GM12872 (cell line): ENCODE measurements at regions not wholly inside any gene's neighbourhood (a gene's known extent, or its start where the extent isn't known, plus 50 kb on each side); places are given as distances from the start of the nearest gene placed in this dataset.

Experiments
- CTCF ChIP-seq: IDR thresholded peaks from 3 replicates; pipeline ENCODE4 v1.5.1; 2011; ENCODE audit warnings: low read depth, mild to moderate bottlenecking, low read length, moderate library complexity; ENCODE audit not compliant: insufficient read depth

GRCh38 chr11:23404225-23405160 is 544.2 kb upstream of the CCDC179 start:
- no peak for TF ChIP-seq CTCF

GRCh38 chr11:23405350-23405937 is 545.2 kb upstream of the CCDC179 start:
- TF ChIP-seq CTCF, result no peak

- no peak for TF ChIP-seq CTCF
Measured at GRCh38 chr11:23406131-23406819, 546.0 kb upstream of the CCDC179 start.

- TF ChIP-seq CTCF, result no peak
Measured at GRCh38 chr11:23413057-23413456, 552.8 kb upstream of the CCDC179 start.

- TF ChIP-seq CTCF, result no peak
Measured at GRCh38 chr11:23423104-23423503, 562.8 kb upstream of the CCDC179 start.

DNA sequence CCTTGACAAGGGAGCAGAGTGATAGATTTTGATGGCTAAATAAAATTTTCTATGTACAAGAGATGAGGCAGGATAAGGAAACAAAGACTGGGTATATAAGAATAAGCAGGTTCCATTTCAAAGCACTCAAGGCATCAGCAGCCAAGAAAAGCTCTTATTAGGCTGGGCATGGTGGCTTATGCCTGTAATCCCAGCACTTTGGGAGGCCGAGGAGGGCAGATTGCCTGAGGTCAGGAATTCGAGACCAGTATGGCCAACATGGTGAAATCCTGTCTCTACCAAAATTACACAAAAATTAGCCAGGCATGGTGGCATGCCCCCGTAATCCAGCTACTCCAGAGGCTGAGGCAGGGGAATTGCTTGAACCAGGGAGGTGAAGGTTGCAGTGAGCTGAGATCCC is 563.4 kb upstream of the CCDC179 start:
- TF ChIP-seq CTCF, result no peak

DNA sequence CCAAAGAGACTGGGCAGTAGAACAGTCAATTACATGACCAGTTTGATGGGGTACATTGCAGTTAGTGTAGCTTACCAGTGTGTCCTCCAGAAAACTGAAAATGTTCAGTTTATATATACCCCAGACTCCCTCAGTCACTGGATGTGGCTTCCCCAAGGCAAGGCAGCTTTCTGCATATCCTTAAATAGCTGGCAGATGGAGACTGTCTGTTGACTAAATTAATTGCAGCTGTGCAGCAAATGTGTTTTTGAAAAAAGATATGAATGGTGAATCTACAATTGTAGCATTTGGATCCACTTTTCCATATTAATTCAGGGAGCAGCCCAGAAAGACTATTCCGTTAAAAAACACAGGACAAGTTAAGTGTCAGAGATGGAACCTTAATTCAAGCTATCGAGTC is 565.1 kb upstream of the CCDC179 start:
- TF ChIP-seq CTCF, result no peak
